HUES48 (cell line): ENCODE measurements at regions not wholly inside any gene's neighbourhood (a gene's known extent, or its start where the extent isn't known, plus 50 kb on each side); places are given as distances from the start of the nearest gene placed in this dataset.

Experiments used
- H3K27ac ChIP-seq: one replicate; pipeline ENCODE4 v1.7.0; 2013; ENCODE audit warnings: low read depth, low read length, inconsistent platforms
- H3K27me3 ChIP-seq: 2 replicates; pipeline ENCODE4 v1.6.1; 2013; ENCODE audit warnings: mild to moderate bottlenecking, low read length; ENCODE audit not compliant: control insufficient read depth, insufficient read depth
- H3K36me3 ChIP-seq: 2 replicates; pipeline ENCODE4 v1.6.1; 2013; ENCODE audit warnings: low read length; ENCODE audit not compliant: control insufficient read depth, insufficient read depth
- H3K4me1 ChIP-seq: 2 replicates; pipeline ENCODE4 v1.6.1; 2013; ENCODE audit warnings: mild to moderate bottlenecking, low read length; ENCODE audit not compliant: control insufficient read depth, insufficient read depth
- H3K4me3 ChIP-seq: 2 replicates; pipeline ENCODE4 v1.5.1; 2013; ENCODE audit warnings: mild to moderate bottlenecking, low read depth, low read length
- H3K9ac ChIP-seq: 2 replicates; pipeline ENCODE4 v1.6.1; 2013; ENCODE audit warnings: mild to moderate bottlenecking, low read depth, low read length, moderate library complexity
- H3K9me3 ChIP-seq: 2 replicates; pipeline ENCODE4 v1.6.1; 2013; ENCODE audit warnings: low read length; ENCODE audit not compliant: control insufficient read depth, insufficient read depth

DNA sequence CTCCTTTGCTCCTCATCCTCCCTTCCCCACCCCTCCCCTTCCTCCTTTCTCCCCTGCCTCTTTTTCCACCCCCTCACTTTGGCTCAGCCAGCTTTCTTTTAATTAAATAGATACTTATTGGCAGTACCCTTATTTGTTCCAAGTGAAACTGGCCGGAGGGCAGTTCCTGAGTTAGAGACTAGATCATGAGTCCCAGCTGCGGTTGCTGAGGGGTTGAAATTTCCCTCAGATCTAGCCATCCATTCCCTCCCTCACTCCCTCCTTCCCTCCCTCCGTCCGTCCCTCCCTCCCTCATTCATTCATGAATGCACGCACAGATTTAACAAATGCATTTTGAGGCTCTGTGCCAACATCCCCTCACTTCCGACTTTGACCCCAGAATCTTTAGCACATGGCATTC is 519.2 kb upstream of the EEF2KMT start:
- Histone ChIP-seq H3K4me1 (no peaks in the 10 kb centered on the region; the same call in 1 of the 2 replicates), H3K27ac (no peak overlapping the region), H3K36me3 (no peaks in the 10 kb centered on the region), H3K27me3 (no peaks in the 10 kb centered on the region), H3K4me3 (no peak overlapping the region), H3K9ac (no peak overlapping the region), H3K9me3 (no peaks in the 10 kb centered on the region)

DNA sequence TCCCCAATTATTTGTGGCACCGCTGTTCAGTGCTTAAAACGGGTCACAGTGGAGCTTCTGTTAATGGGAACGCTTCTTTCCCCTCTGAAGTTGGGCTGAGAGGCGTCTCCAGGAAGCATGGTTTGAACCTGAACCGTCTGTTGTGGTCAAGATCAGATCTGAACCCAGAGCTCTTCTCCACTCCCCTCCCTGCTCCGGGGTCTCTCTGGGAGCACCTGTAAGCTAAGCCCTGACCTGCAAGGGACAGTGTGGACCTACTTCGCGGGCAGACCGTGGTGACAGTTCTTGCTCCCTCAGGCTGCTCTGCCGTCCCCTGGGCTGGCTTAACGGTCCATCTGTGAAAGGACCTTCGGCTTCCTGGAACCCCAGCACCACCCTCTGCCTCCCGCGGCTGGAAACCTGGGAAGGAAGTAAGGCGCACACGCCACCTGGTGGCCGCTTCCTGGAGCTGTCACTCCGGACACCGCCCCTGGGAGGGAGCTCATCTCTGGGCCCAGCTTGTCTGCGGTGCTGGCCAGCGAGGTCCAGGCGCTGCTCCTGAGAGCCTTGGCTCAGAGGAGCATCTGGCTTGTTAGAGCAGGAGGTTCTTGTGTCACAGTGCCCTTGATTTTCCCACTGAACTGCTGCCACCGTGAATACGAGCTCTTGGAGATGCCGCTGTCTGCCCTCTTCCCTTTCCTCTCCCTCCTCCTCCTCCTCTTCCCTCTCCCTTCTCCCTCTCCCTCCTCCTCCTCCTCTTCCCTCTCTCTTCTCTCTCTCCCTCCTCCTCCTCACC is 518.5 kb upstream of the EEF2KMT start:
- H3K4me3 ChIP-seq: peak overlapping the region; percentile 69
- no peak overlapping the region for H3K27ac ChIP-seq
- no peak overlapping the region for H3K9ac ChIP-seq

DNA sequence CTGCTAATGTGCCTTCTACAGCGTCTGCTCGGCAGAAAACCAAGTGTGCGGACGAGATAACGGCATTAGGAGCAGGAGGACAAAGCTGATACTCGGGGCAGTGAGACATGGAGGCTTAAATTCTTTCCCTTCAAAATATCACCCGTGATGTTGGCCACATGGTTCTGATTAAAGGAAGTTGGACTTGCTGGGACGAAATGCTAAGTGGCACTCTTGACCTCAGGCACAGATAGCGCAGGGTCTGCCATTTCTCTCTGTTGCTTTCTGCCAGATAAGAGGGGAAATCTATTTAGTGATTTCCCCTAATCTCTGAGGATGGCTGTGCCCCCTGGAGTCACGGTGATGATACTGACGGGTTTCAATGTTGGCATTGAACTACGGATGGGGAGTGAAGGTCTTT is 509.6 kb upstream of the EEF2KMT start:
- Histone ChIP-seq H3K27me3 (no peaks in the 10 kb centered on the region), H3K4me1 (peaks cover 9% of the 10 kb centered on the region; the same call in 1 of the 2 replicates), H3K9me3 (no peaks in the 10 kb centered on the region), H3K4me3 (no peak overlapping the region), H3K9ac (no peak overlapping the region), H3K27ac (no peak overlapping the region), H3K36me3 (no peaks in the 10 kb centered on the region)

More for the DNA sequence above, 518.5 kb upstream of the EEF2KMT start:
- no peaks in the 10 kb centered on the region; the same call in 1 of the 2 replicates for H3K4me1 ChIP-seq
- H3K9me3 ChIP-seq: no peaks in the 10 kb centered on the region
- no peaks in the 10 kb centered on the region for H3K27me3 ChIP-seq
- H3K36me3 ChIP-seq: no peaks in the 10 kb centered on the region

DNA sequence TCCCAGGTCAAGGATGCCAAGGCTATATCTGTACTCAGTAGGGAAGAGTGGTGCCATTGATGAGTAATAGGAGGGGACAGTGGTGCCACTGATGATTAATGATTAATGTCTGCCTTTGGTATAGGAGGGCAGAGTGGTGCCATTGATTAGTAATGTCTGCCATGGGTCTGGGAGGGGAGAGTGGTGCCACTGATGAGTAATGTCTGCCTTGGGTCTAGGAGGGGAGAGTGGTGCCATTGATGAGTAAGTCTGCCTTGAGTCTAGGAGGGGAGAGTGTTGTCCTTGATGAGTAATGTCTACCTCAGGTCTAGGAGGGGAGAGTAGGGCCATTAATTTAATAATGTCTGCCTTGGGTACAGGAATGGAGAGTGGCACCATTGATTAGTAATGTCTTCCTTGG is 507.8 kb upstream of the EEF2KMT start:
- no peak overlapping the region for H3K9ac ChIP-seq
- H3K27me3 ChIP-seq: no peaks in the 10 kb centered on the region
- no peak overlapping the region for H3K27ac ChIP-seq
- peaks cover 9% of the 10 kb centered on the region; the same call in 1 of the 2 replicates for H3K4me1 ChIP-seq
- no peak overlapping the region for H3K4me3 ChIP-seq
- no peaks in the 10 kb centered on the region for H3K36me3 ChIP-seq
- H3K9me3 ChIP-seq: no peaks in the 10 kb centered on the region

DNA sequence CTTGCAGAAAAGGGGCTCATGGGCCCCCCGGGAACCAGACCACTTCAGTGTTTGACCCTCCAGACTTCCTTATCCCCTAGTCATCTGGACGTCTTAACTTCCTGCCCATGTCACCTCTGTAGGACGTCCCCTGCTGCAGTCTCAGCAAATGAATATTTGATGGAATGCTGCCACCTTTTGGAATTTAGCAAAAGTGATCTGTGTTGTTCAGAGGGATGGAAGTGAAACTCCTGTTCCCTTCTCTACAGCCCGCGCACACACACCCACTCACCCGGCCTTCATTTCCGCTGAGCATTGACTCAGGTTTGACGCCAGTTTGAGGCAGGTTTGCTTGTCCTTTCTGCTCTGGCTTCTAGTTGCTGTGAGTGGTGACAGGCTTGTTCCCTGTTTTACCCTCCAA is 507.2 kb upstream of the EEF2KMT start:
- H3K27me3 ChIP-seq: no peaks in the 10 kb centered on the region
- H3K36me3 ChIP-seq: no peaks in the 10 kb centered on the region
- H3K4me3 ChIP-seq: no peak overlapping the region
- H3K9ac ChIP-seq: no peak overlapping the region
- no peaks in the 10 kb centered on the region for H3K9me3 ChIP-seq
- no peak overlapping the region for H3K27ac ChIP-seq
- peaks cover 5% of the 10 kb centered on the region; the same call in 1 of the 2 replicates for H3K4me1 ChIP-seq

DNA sequence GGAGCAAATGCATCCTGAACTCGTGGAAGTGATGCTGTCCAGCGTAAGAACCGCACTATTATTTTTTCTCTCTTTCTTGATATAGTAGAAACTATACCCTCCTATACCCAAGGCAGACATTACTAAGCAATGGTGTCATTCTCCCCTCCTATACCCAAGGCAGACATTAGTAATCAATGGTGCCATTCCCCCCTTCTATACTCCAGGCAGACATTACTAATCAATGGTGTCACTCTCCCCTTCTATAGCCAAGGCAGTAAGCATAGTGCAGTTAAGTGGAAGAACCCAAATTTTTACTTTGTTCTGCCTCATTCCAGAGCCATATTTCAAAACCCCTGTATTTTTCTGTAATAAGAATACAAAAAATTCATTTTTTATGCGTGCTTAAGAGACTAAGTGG is 506.2 kb upstream of the EEF2KMT start:
- Histone ChIP-seq H3K4me3 (no peak overlapping the region), H3K36me3 (no peaks in the 10 kb centered on the region), H3K27me3 (no peaks in the 10 kb centered on the region), H3K27ac (no peak overlapping the region), H3K4me1 (peaks cover 5% of the 10 kb centered on the region; the same call in 1 of the 2 replicates), H3K9me3 (no peaks in the 10 kb centered on the region), H3K9ac (no peak overlapping the region)

DNA sequence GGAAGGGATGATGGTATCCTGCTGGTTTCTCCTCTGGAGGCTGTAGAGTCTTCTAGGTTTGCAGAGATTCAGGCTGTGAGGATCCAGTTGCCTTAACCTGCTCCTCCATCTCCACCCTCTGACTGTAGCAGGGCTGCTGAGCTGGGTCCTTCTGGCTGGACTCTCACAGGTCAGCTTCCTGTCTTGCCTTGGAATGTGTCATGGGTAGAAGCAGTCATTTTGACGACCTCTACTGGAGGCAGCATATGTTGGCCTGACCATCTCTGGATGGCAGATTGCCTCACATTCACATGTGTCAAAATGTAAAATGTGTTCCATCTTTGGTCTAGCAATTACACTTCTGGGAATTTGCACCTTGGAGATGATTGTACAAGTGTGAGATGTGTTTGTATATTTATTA is 504.4 kb upstream of the EEF2KMT start:
- H3K27me3 ChIP-seq: no peaks in the 10 kb centered on the region
- no peaks in the 10 kb centered on the region for H3K9me3 ChIP-seq
- H3K4me3 ChIP-seq: no peak overlapping the region
- H3K27ac ChIP-seq: no peak overlapping the region
- H3K9ac ChIP-seq: no peak overlapping the region
- peaks cover 2% of the 10 kb centered on the region; the same call in 1 of the 2 replicates for H3K4me1 ChIP-seq
- no peaks in the 10 kb centered on the region for H3K36me3 ChIP-seq

DNA sequence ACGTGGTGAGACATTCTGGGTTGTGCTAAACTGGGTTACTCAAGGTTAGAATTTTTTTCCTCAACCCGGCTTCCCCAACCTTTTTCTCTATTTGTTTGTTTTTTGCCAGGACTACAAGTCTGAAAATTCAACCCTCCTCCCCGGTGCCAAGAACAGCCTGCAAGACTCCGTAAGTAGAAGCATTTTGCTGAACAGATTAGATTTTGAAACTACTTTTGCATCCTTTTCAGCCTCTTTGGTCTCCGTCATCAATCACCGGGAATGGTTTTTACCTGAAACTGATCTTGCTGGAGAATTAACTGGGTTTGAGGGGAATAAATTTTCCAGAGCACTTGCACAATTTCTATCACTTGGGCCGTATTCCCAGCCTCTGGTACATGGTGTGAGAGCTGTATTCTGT is 501.2 kb upstream of the EEF2KMT start:
- Histone ChIP-seq H3K9me3 (no peaks in the 10 kb centered on the region), H3K27ac (no peak overlapping the region), H3K4me1 (peaks cover 7% of the 10 kb centered on the region; the same call in 1 of the 2 replicates), H3K4me3 (no peak overlapping the region), H3K9ac (no peak overlapping the region), H3K27me3 (no peaks in the 10 kb centered on the region), H3K36me3 (no peaks in the 10 kb centered on the region)

DNA sequence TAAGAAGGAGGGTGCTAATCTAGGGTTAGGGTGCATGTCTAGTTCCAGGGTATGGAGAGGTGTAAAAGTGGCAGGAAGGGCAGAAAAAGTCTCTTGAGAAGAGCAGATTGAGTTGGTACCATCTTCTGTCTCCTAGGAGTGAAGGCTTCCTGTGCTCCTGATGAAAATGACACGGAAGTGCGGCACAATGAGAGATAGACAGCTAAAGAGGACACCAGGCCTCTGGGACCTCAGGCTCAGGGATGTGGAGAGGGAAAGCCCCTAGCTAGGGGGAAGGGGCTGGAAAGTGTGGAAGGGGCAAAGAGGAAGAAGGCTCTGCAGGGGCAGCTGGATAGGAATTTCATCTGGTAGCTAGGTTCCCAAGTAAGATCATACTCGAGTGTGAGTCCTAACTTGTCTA is 498.3 kb upstream of the EEF2KMT start:
- Histone ChIP-seq H3K36me3 (no peaks in the 10 kb centered on the region), H3K9ac (no peak overlapping the region), H3K4me1 (peaks cover 10% of the 10 kb centered on the region), H3K4me3 (no peak overlapping the region), H3K27me3 (no peaks in the 10 kb centered on the region), H3K9me3 (no peaks in the 10 kb centered on the region), H3K27ac (no peak overlapping the region)

DNA sequence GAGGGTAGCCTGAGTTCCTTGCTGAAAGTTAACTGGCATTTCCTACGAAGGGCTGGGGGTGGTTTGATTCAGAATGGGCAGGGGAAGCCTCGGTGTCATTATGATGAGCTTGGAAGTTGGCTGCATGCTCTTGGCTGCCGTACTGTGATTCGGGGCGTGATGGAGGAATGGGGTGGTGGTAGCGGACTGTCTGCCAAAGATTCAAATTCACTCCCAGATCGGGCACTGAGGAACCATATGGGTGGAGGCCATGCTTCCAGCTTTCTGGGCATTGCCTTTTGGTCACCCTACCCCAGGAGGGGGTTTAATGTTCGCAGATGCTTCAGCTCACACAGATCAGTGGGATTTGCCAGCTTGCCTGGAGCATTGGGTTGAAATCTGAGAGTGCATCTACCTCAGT is 492.8 kb upstream of the EEF2KMT start:
- Histone ChIP-seq H3K4me1 (peaks cover 18% of the 10 kb centered on the region), H3K9ac (no peak overlapping the region), H3K27ac (no peak overlapping the region)

DNA sequence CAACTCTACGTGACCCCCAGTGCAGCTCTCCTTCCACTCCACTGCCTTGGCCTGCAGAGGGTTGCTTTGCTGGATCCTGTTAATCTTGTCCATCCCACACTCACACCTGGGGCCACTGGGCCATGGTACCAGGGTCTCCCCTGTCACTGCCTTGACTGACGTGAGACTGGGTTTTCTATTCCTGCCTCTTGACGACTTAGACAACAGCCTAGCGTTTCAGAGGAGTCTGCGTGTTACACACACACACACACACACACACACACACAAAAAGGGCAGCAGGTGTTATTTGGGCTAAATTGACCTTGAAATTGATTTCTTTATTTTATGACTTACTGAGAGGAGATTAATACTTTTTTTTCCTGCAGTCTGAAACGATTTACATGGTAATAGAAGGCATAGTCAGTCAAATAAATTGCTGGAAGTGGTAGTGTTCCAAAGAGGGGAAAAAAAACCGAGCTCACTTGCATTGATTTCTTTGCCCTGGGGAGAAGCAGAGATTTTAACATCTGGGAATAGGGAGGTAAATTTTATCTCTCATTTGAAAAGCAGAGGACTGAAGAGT is 492.3 kb upstream of the EEF2KMT start:
- H3K27ac ChIP-seq: no peak overlapping the region
- H3K27me3 ChIP-seq: no peaks in the 10 kb centered on the region
- no peak overlapping the region for H3K9ac ChIP-seq
- H3K4me1 ChIP-seq: peaks cover 18% of the 10 kb centered on the region
- H3K36me3 ChIP-seq: no peaks in the 10 kb centered on the region
- no peaks in the 10 kb centered on the region for H3K9me3 ChIP-seq
- no peak overlapping the region for H3K4me3 ChIP-seq

More for the DNA sequence above, 492.8 kb upstream of the EEF2KMT start:
- Histone ChIP-seq H3K9me3 (no peaks in the 10 kb centered on the region), H3K4me3 (no peak overlapping the region), H3K27me3 (no peaks in the 10 kb centered on the region), H3K36me3 (no peaks in the 10 kb centered on the region)
